ELR (cell line): ENCODE measurements at regions not wholly inside any gene's neighbourhood (a gene's known extent, or its start where the extent isn't known, plus 50 kb on each side); places are given as distances from the start of the nearest gene placed in this dataset.
"Not testable (repeated sequence)": the region's sequence is repeated elsewhere in the genome, so short reads cannot be mapped to it uniquely, and the experiment has no call there.

ENCODE experiments used
- DNase-seq: peaks from one replicate; pipeline ENCODE4 v3.0.0-alpha.2; 2015; ENCODE audit warnings: low read depth

DNA sequence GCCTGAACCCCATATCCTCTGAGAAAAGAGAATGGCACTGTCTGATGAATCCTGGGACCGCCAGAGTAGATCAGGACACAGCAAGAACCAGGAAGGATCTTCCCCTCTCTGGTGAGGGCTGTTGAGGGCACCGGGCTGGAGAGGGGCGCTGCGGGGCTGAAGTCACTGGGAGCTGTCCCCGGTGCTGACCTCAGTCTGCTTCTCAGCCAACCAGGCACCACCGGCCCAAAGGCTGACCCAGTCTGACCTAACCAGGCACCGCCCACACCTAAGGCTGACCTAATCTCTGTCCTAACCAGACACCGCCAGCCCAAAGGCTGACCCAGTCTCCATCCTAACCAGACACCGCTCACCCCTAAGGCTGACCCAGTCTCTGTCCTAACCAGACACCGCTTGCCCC, 82.8 kb downstream of the CPZ start:
- peak; percentile 6 for DNase-seq

DNA sequence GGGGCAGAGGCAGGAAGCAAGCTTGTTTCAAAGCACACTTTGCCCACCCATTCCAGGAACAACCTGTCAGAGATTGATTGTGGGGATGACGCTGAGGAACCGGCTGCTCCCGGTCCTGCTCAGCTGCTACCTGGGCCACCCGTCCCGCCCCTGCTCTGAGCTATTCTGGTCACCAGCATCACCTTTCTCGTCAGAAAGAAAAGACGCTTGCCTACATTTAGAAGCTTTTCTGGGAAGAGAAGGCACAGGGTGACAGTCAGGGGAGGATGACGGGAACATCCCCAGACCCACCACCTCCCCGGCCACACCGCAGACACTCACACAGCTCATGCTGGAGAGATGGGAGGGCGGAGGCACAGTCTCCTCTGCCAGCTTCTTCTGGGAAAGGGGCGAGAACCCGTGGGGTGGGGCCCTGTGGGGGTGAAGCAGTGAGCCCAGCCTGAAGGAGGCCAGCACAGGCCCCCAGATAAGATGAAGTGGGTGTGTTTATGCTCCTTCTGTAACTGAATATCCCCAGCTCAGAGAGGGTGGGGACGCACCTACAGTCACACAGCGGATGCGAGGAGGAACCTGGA, 81.8 kb downstream of the CPZ start:
- no peak for DNase-seq

DNA sequence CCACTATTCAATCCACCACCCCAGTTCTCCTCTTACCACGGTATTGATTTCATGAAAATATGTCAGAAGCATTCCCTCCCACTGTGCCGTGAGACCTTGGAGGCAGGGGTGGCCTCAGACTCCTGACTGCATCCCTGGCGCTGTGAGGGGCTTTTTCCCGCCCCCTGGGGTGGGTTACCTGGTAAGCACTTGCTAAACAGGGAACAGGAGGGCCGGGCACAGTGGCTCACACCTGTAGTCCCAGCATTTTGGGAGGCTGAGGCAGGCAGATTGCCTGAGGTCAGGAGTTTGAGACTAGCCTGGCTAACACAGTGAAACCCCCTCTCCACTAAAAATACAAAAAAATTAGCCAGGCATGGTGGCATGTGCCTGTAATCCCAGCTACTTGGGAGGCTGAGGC, 80.5 kb downstream of the CPZ start:
- not testable (repeated sequence) for DNase-seq

DNA sequence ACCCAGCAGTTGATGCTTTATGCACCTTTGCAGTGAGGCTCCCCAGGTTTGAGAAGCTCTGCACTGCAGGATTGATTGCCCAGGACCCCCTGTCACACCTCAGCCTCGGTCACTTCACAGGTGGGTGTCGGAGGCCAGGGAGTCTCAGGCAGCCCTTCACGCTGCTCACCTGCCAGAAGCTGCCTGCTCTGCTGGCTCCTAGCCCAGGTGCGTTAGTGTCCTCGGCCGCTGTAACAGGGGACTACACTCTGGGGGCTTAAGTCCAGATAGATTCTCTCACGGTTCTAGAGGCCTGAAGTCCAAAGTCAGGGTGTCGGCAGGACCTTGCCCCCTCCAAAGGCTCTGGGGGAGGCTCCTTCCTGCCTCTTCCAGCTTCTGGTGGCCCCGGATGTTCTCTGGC, 79.9 kb downstream of the CPZ start:
- DNase-seq: no peak

DNA sequence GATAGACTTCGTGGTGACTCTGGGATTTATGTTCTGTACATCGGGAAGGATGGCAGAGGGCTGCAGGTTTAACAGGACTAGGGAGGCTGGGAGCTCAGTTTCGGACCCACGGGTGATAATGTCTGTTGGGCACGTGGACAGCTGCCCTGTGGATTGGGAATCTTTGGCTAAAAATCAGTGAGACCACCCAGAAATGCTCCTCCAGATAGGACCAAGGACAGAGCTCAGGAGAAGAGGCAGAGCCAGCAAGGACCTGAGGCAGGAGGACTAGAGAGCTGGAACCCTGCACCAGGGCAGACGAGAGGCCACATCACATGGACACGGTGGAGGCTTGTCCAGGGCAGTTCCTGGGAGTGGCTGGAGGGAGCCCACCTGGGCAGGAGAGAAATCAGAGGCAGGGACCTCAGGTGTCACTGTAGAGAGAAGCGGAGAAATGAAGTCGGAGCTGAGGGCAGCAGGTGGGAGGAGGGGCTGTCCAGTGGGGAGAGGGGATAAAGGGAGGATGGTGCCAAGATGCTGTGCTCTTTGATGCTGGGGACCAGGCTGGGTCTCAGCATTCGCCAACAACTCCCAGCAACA, 79.2 kb downstream of the CPZ start:
- DNase-seq: no peak
